ENCODE measurements at regions not wholly inside any gene's neighbourhood (a gene's known extent, or its start where the extent isn't known, plus 50 kb on each side); places are given as distances from the start of the nearest gene placed in this dataset.

GRCh38 chr4:27184508-27185155 lies 324.0 kb downstream of the STIM2 start:
- DNase-seq (ENCODE audit: low spot score): no peak

GRCh38 chr4:27186710-27187109 lies 326.1 kb downstream of the STIM2 start:
- no peak for DNase-seq (ENCODE audit: low spot score)

- DNase-seq (ENCODE audit: low spot score): no peak
Measured at GRCh38 chr4:27187786-27188185, 327.1 kb downstream of the STIM2 start.

GRCh38 chr4:27189683-27190082 lies 329.0 kb downstream of the STIM2 start:
- no peak for DNase-seq (ENCODE audit: low spot score)

GRCh38 chr4:27191592-27191991 lies 331.0 kb downstream of the STIM2 start:
- DNase-seq (ENCODE audit: low spot score): no peak

GRCh38 chr4:27194599-27195176 lies 334.0 kb downstream of the STIM2 start:
- DNase-seq (ENCODE audit: low spot score): no peak

GRCh38 chr4:27198246-27198645 lies 337.6 kb downstream of the STIM2 start:
- DNase-seq (ENCODE audit: low spot score): no peak

- DNase-seq (ENCODE audit: low spot score): no peak
Measured at GRCh38 chr4:27198971-27199370, 338.3 kb downstream of the STIM2 start.

GRCh38 chr4:27206009-27206408 lies 345.4 kb downstream of the STIM2 start:
- DNase-seq (ENCODE audit: low spot score): no peak

- no peak for DNase-seq (ENCODE audit: low spot score)
Measured at GRCh38 chr4:27210956-27211355, 350.3 kb downstream of the STIM2 start.

GRCh38 chr4:27214010-27214409 lies 353.4 kb downstream of the STIM2 start:
- DNase-seq (ENCODE audit: low spot score): no peak

GRCh38 chr4:27215220-27215826 lies 354.7 kb downstream of the STIM2 start:
- DNase-seq (ENCODE audit: low spot score): no peak

GRCh38 chr4:27217261-27217769 lies 356.7 kb downstream of the STIM2 start:
- no peak for DNase-seq (ENCODE audit: low spot score)

GRCh38 chr4:27218013-27218412 lies 357.4 kb downstream of the STIM2 start:
- DNase-seq (ENCODE audit: low spot score): no peak

- DNase-seq (ENCODE audit: low spot score): no peak
Measured at GRCh38 chr4:27223326-27223725, 362.7 kb downstream of the STIM2 start.

- no peak for DNase-seq (ENCODE audit: low spot score)
Measured at GRCh38 chr4:27233531-27233930, 372.9 kb downstream of the STIM2 start.

- no peak for DNase-seq (ENCODE audit: low spot score)
Measured at GRCh38 chr4:27234306-27234899, 373.8 kb downstream of the STIM2 start.

GRCh38 chr4:27239641-27240040 lies 379.0 kb downstream of the STIM2 start:
- DNase-seq (ENCODE audit: low spot score): no peak

- no peak for DNase-seq (ENCODE audit: low spot score)
Measured at GRCh38 chr4:27242217-27242616, 381.6 kb downstream of the STIM2 start.

GRCh38 chr4:27245216-27245615 lies 384.6 kb downstream of the STIM2 start:
- DNase-seq (ENCODE audit: low spot score): no peak

- no peak for DNase-seq (ENCODE audit: low spot score)
Measured at GRCh38 chr4:27248829-27249228, 388.2 kb downstream of the STIM2 start.

GRCh38 chr4:27251771-27252170 lies 391.1 kb downstream of the STIM2 start:
- DNase-seq (ENCODE audit: low spot score): no peak

GRCh38 chr4:27267339-27267969 lies 406.8 kb downstream of the STIM2 start:
- DNase-seq (ENCODE audit: low spot score): no peak

Data from iPS-NIHi11 (cell line).